Activated naive CD8-positive, alpha-beta T cell treated with anti-CD3 and anti-CD28 coated beads for 36 hours (primary cell): ENCODE measurements at regions not wholly inside any gene's neighbourhood (a gene's known extent, or its start where the extent isn't known, plus 50 kb on each side); places are given as distances from the start of the nearest gene placed in this dataset.
"Not testable (repeated sequence)": the region's sequence is repeated elsewhere in the genome, so short reads cannot be mapped to it uniquely, and the experiment has no call there.

ENCODE experiments used
- DNase-seq: peaks from one replicate; pipeline ENCODE4 v3.0.0; 2021
- H3K27ac Mint-ChIP-seq: one replicate; pipeline ENCODE4 v1.8.0; 2022; ENCODE audit warnings: mild to moderate bottlenecking, moderate library complexity, mixed read lengths
- H3K27me3 Mint-ChIP-seq: one replicate; pipeline ENCODE4 v1.8.0; 2022; ENCODE audit warnings: mild to moderate bottlenecking, mixed read lengths
- H3K36me3 Mint-ChIP-seq: one replicate; pipeline ENCODE4 v1.8.0; 2021; ENCODE audit warnings: mild to moderate bottlenecking, mixed read lengths
- H3K4me1 Mint-ChIP-seq: one replicate; pipeline ENCODE4 v1.8.0; 2021; ENCODE audit warnings: mixed read lengths
- H3K4me3 Mint-ChIP-seq: one replicate; pipeline ENCODE4 v1.8.0; 2022; ENCODE audit warnings: mild to moderate bottlenecking, moderate library complexity, mixed read lengths
- H3K9me3 Mint-ChIP-seq: one replicate; pipeline ENCODE4 v1.8.0; 2022; ENCODE audit warnings: mixed read lengths

GRCh38 chr7:153628406-153628805 lies 423.8 kb upstream of the DPP6 start:
- Mint-ChIP-seq H3K27ac (no peak overlapping the region), H3K4me1 (no peaks in the 10 kb centered on the region), H3K4me3 (no peak overlapping the region), H3K9me3 (peaks cover 6% of the 10 kb centered on the region), H3K27me3 (no peaks in the 10 kb centered on the region), H3K36me3 (no peaks in the 10 kb centered on the region)
- DNase-seq: no peak

GRCh38 chr7:153628825-153629224 lies 423.4 kb upstream of the DPP6 start:
- Mint-ChIP-seq H3K27me3 (no peaks in the 10 kb centered on the region), H3K27ac (no peak overlapping the region), H3K4me1 (no peaks in the 10 kb centered on the region), H3K9me3 (peaks cover 5% of the 10 kb centered on the region), H3K4me3 (no peak overlapping the region), H3K36me3 (no peaks in the 10 kb centered on the region)
- no peak for DNase-seq

GRCh38 chr7:153638821-153639435 lies 413.3 kb upstream of the DPP6 start:
- Mint-ChIP-seq H3K36me3 (no peaks in the 10 kb centered on the region), H3K4me3 (no peak overlapping the region), H3K4me1 (no peaks in the 10 kb centered on the region), H3K27ac (no peak overlapping the region), H3K9me3 (peaks cover 3% of the 10 kb centered on the region), H3K27me3 (no peaks in the 10 kb centered on the region)
- DNase-seq: no peak

- Mint-ChIP-seq H3K4me3 (no peak overlapping the region), H3K36me3 (no peaks in the 10 kb centered on the region), H3K27me3 (no peaks in the 10 kb centered on the region), H3K4me1 (no peaks in the 10 kb centered on the region), H3K9me3 (peaks cover 6% of the 10 kb centered on the region), H3K27ac (no peak overlapping the region)
- no peak for DNase-seq
Observed at GRCh38 chr7:153640586-153640985, 411.6 kb upstream of the DPP6 start.

GRCh38 chr7:153641199-153641598 lies 411.0 kb upstream of the DPP6 start:
- H3K9me3 Mint-ChIP-seq: peaks cover 6% of the 10 kb centered on the region
- H3K36me3 Mint-ChIP-seq: no peaks in the 10 kb centered on the region
- DNase-seq: no peak
- H3K4me1 Mint-ChIP-seq: no peaks in the 10 kb centered on the region
- no peaks in the 10 kb centered on the region for H3K27me3 Mint-ChIP-seq
- no peak overlapping the region for H3K4me3 Mint-ChIP-seq
- H3K27ac Mint-ChIP-seq: no peak overlapping the region

- no peak for DNase-seq
- no peaks in the 10 kb centered on the region for H3K36me3 Mint-ChIP-seq
Observed at GRCh38 chr7:153642989-153643388, 409.2 kb upstream of the DPP6 start.

GRCh38 chr7:153657182-153657800 lies 394.9 kb upstream of the DPP6 start:
- H3K27ac Mint-ChIP-seq: no peak overlapping the region
- H3K36me3 Mint-ChIP-seq: no peaks in the 10 kb centered on the region
- no peaks in the 10 kb centered on the region for H3K4me1 Mint-ChIP-seq
- peaks cover 2% of the 10 kb centered on the region for H3K9me3 Mint-ChIP-seq
- H3K4me3 Mint-ChIP-seq: no peak overlapping the region
- DNase-seq: no peak
- H3K27me3 Mint-ChIP-seq: no peaks in the 10 kb centered on the region

More at GRCh38 chr7:153642989-153643388, 409.2 kb upstream of the DPP6 start:
- no peak overlapping the region for H3K4me3 Mint-ChIP-seq
- no peaks in the 10 kb centered on the region for H3K27me3 Mint-ChIP-seq
- H3K9me3 Mint-ChIP-seq: peaks cover 4% of the 10 kb centered on the region
- H3K4me1 Mint-ChIP-seq: no peaks in the 10 kb centered on the region
- no peak overlapping the region for H3K27ac Mint-ChIP-seq

- Mint-ChIP-seq H3K4me1 (no peaks in the 10 kb centered on the region), H3K27me3 (no peaks in the 10 kb centered on the region), H3K9me3 (peaks cover 6% of the 10 kb centered on the region), H3K27ac (no peak overlapping the region), H3K36me3 (no peaks in the 10 kb centered on the region), H3K4me3 (no peak overlapping the region)
- DNase-seq: no peak
Observed at GRCh38 chr7:153675131-153675530, 377.1 kb upstream of the DPP6 start.

GRCh38 chr7:153682628-153683027 lies 369.6 kb upstream of the DPP6 start:
- no peaks in the 10 kb centered on the region for H3K27me3 Mint-ChIP-seq
- no peak overlapping the region for H3K27ac Mint-ChIP-seq
- H3K9me3 Mint-ChIP-seq: peaks cover 5% of the 10 kb centered on the region
- H3K36me3 Mint-ChIP-seq: no peaks in the 10 kb centered on the region
- H3K4me1 Mint-ChIP-seq: no peaks in the 10 kb centered on the region
- DNase-seq: no peak
- H3K4me3 Mint-ChIP-seq: no peak overlapping the region

- Mint-ChIP-seq H3K4me1 (no peaks in the 10 kb centered on the region), H3K27ac (no peak overlapping the region), H3K27me3 (no peaks in the 10 kb centered on the region), H3K36me3 (no peaks in the 10 kb centered on the region), H3K4me3 (no peak overlapping the region), H3K9me3 (peaks cover 2% of the 10 kb centered on the region)
- DNase-seq: no peak
Observed at GRCh38 chr7:153696242-153696641, 356.0 kb upstream of the DPP6 start.

GRCh38 chr7:153698046-153698445 lies 354.2 kb upstream of the DPP6 start:
- Mint-ChIP-seq H3K27me3 (no peaks in the 10 kb centered on the region), H3K36me3 (no peaks in the 10 kb centered on the region)

GRCh38 chr7:153701678-153702077 lies 350.5 kb upstream of the DPP6 start:
- Mint-ChIP-seq H3K9me3 (peaks cover 5% of the 10 kb centered on the region), H3K36me3 (no peaks in the 10 kb centered on the region), H3K27ac (no peak overlapping the region), H3K4me1 (no peaks in the 10 kb centered on the region), H3K27me3 (no peaks in the 10 kb centered on the region), H3K4me3 (no peak overlapping the region)
- DNase-seq: no peak

More at GRCh38 chr7:153698046-153698445, 354.2 kb upstream of the DPP6 start:
- Mint-ChIP-seq H3K4me3 (no peak overlapping the region), H3K4me1 (no peaks in the 10 kb centered on the region), H3K9me3 (peaks cover 5% of the 10 kb centered on the region), H3K27ac (no peak overlapping the region)
- DNase-seq: no peak

- not testable (repeated sequence) for H3K27ac Mint-ChIP-seq, H3K27me3 Mint-ChIP-seq, H3K4me1 Mint-ChIP-seq, H3K4me3 Mint-ChIP-seq, DNase-seq, H3K36me3 Mint-ChIP-seq, H3K9me3 Mint-ChIP-seq
Observed at GRCh38 chr7:153723892-153724291, 328.3 kb upstream of the DPP6 start.

GRCh38 chr7:153731504-153731903 lies 320.7 kb upstream of the DPP6 start:
- not testable (repeated sequence) for DNase-seq, H3K4me3 Mint-ChIP-seq, H3K36me3 Mint-ChIP-seq, H3K27ac Mint-ChIP-seq, H3K4me1 Mint-ChIP-seq, H3K9me3 Mint-ChIP-seq, H3K27me3 Mint-ChIP-seq

- not testable (repeated sequence) for H3K27ac Mint-ChIP-seq, H3K9me3 Mint-ChIP-seq, H3K4me3 Mint-ChIP-seq
Observed at GRCh38 chr7:153743434-153743833, 308.8 kb upstream of the DPP6 start.

GRCh38 chr7:153747969-153748368 lies 304.2 kb upstream of the DPP6 start:
- not testable (repeated sequence) for DNase-seq, H3K4me1 Mint-ChIP-seq, H3K9me3 Mint-ChIP-seq, H3K27ac Mint-ChIP-seq, H3K27me3 Mint-ChIP-seq, H3K36me3 Mint-ChIP-seq, H3K4me3 Mint-ChIP-seq

More at GRCh38 chr7:153743434-153743833, 308.8 kb upstream of the DPP6 start:
- DNase-seq, H3K4me1 Mint-ChIP-seq, H3K27me3 Mint-ChIP-seq, H3K36me3 Mint-ChIP-seq: not testable (repeated sequence)
